Lower leg skin (tissue), 4 donors: ENCODE measurements at regions not wholly inside any gene's neighbourhood (a gene's known extent, or its start where the extent isn't known, plus 50 kb on each side); places are given as distances from the start of the nearest gene placed in this dataset.

Experiments
- DNase-seq, 2 donors: peaks; one replicate each; pipeline ENCODE4 v3.0.0-alpha.2; 2019; ENCODE audit warnings: low spot score in 2 of 2
- H3K4me3 ChIP-seq: fragments of 200-600 bp; sonication (generic); 2 replicates; pipeline ENCODE4 v1.5.1; 2017; ENCODE audit warnings: mild to moderate bottlenecking, low read depth; ENCODE audit not compliant: poor library complexity, severe bottlenecking
- CTCF ChIP-seq, 3 donors: fragments of 450-650 bp; IDR thresholded peaks; one replicate each; pipeline ENCODE4 v1.5.1; 2016; ENCODE audit warnings: antibody characterized with exemption in 3 of 3, mild to moderate bottlenecking in 3 of 3, moderate library complexity in 2 of 3
- POLR2A ChIP-seq, 2 donors: fragments of 450-650 bp; IDR thresholded peaks; one replicate each; pipeline ENCODE4 v1.6.1; 2016 to 2017; ENCODE audit warnings: antibody characterized with exemption in 2 of 2, mild to moderate bottlenecking in 1 of 2, moderate library complexity in 1 of 2
- WGBS, 2 donors: methylation state at CpG; one replicate each; pipeline ENCODE4 v1.1.5; 2018; 5-methylcytosine and 5-hydroxymethylcytosine counted together
- intact Hi-C: fragments of 100-400 bp; cut with DNase I; formaldehyde crosslinking; loops from one replicate; pipeline ENCODE4 v1.15.0; 2023; ENCODE audit warnings: low total_unique reads

GRCh38 chr7:11294218-11294617 lies 320.5 kb downstream of the PHF14 start:
- no peak overlapping the region for H3K4me3 ChIP-seq
- intact Hi-C loops, result no loop called here
- 54 to 55% methylated on average over 2 of the region's 2 CpGs for WGBS, 2 donors
- TF ChIP-seq POLR2A (IDR thresholded peaks at IDR 0.05), result no peak
- no peak for DNase-seq

DNA sequence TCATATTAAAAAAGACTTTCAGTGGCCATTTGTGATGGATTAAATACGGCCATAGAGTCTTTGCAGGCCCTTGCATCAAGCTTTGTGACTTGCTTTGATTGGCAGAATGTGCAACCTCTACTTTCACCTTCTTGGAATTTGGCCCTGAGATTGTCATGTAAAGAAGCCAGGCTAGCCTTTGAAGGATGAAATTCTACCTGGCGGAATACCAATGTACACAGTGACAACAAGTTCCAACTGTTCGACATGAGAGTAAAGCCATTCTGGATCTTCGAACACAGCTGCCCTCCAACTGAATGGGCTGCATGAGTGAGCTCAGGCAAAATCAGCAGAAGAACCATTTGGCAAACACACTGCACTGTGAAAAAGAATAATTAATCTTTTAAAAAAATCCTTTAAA lies 321.3 kb downstream of the PHF14 start:
- H3K4me3 ChIP-seq, result no peak overlapping the region
- TF ChIP-seq CTCF (IDR thresholded peaks at IDR 0.05) (no peak), POLR2A (IDR thresholded peaks at IDR 0.05) (no peak)
- WGBS, 2 donors, result 74 to 81% methylated on average over 4 of the region's 4 CpGs
- intact Hi-C loops, result no loop called here
- no peak for DNase-seq

GRCh38 chr7:11297126-11297625 lies 323.5 kb downstream of the PHF14 start:
- intact Hi-C loops, result no loop called here
- no peak overlapping the region for H3K4me3 ChIP-seq
- WGBS, 2 donors, result 78 to 84% methylated on average over 5 of the region's 5 CpGs
- TF ChIP-seq CTCF (IDR thresholded peaks at IDR 0.05) (no peak), POLR2A (IDR thresholded peaks at IDR 0.05) (no peak)
- DNase-seq, result no peak

GRCh38 chr7:11297764-11298163 lies 324.1 kb downstream of the PHF14 start:
- H3K4me3 ChIP-seq, result no peak overlapping the region
- no peak for DNase-seq
- TF ChIP-seq POLR2A (IDR thresholded peaks at IDR 0.05), result no peak
- no peak for TF ChIP-seq CTCF (IDR thresholded peaks at IDR 0.05)
- intact Hi-C loops, result no loop called here

- WGBS, 2 donors, result 82 to 83% methylated on average over 11 of the region's 11 CpGs
- no peak for TF ChIP-seq POLR2A (IDR thresholded peaks at IDR 0.05)
- no peak for TF ChIP-seq CTCF (IDR thresholded peaks at IDR 0.05)
- no peak for DNase-seq
- intact Hi-C loops, result no loop called here
- no peak overlapping the region for H3K4me3 ChIP-seq
These were observed 324.5 kb downstream of the PHF14 start for GRCh38 chr7:11298220-11298619.

- 57 to 63% methylated on average over 5 of the region's 5 CpGs for WGBS, 2 donors
- intact Hi-C loops, result no loop called here
- DNase-seq, result no peak
- no peak overlapping the region for H3K4me3 ChIP-seq
- TF ChIP-seq POLR2A (IDR thresholded peaks at IDR 0.05) (no peak), CTCF (IDR thresholded peaks at IDR 0.05) (no peak)
These were observed 326.6 kb downstream of the PHF14 start for GRCh38 chr7:11300241-11300640.
